ENCODE measurements at regions not wholly inside any gene's neighbourhood (a gene's known extent, or its start where the extent isn't known, plus 50 kb on each side); places are given as distances from the start of the nearest gene placed in this dataset.

GRCh38 chr6:129764761-129765407 is 54.9 kb upstream of the ARHGAP18 start:
- DNase-seq (ENCODE audit: insufficient read length, low spot score, missing footprints), result no peak
- Histone ChIP-seq H3K79me2 (ENCODE audit: insufficient read depth, low read length) (no peaks in the 10 kb centered on the region), H2AFZ (ENCODE audit: low read length) (no peak overlapping the region), H3K9me3 (ENCODE audit: low read depth, low read length) (no peaks in the 10 kb centered on the region), H3K36me3 (ENCODE audit: insufficient read depth, low read length) (no peaks in the 10 kb centered on the region), H3K27me3 (ENCODE audit: insufficient read depth, low read length) (peaks cover 7% of the 10 kb centered on the region), H4K20me1 (ENCODE audit: insufficient read depth, low read length) (no peaks in the 10 kb centered on the region), H3K4me3 (ENCODE audit: insufficient read depth, low read length) (no peak overlapping the region), H3K27ac (ENCODE audit: low read depth, low read length) (no peak overlapping the region), H3K4me2 (ENCODE audit: insufficient read depth, low read length) (no peak overlapping the region), H3K4me1 (ENCODE audit: insufficient read depth, low read length) (peaks cover 22% of the 10 kb centered on the region)
- TF ChIP-seq CTCF (IDR thresholded peaks at IDR 0.05; ENCODE audit: extremely low read depth, low read depth, low read length), result no peak

DNA sequence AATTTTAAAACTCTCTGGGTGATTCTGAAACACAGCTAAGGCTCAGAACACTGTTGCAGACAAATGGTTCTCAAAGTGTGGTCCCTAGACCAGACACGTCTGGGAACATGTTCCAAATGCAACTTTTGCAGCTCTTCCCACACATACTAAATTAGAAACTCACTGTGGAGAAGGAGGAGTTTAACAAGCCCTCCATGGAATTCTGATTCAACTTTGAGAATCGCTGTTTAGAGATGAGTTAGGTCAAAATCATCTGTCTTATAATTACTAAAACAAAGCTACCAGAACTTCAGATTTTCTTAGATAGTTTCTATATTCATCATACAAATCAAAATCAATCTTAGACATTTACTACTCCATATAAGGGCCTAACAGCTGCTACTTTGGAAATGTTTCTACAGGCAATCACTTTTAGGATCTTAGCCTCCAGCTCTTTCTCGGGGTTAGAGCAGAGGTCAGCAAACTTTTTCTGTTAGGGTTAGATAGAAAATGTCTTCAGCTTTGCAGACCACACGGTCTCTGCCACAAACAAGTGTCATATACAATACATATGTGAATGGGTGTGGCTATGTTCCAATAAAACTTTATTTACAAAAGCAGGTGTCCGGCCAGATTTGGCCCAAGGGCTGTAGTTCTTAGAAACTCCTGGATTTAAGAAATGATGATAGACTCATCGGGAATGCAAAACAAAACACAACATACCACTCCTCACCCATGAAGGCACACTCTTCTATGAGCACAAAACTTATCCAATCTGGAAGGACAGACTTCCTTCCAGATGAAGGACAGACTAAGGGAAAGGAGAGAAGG is 50.0 kb upstream of the ARHGAP18 start:
- Histone ChIP-seq H3K27ac (ENCODE audit: low read depth, low read length) (no peak overlapping the region), H3K4me3 (ENCODE audit: insufficient read depth, low read length) (no peak overlapping the region), H3K79me2 (ENCODE audit: insufficient read depth, low read length) (no peaks in the 10 kb centered on the region), H3K4me2 (ENCODE audit: insufficient read depth, low read length) (no peak overlapping the region), H3K4me1 (ENCODE audit: insufficient read depth, low read length) (peaks cover 12% of the 10 kb centered on the region), H2AFZ (ENCODE audit: low read length) (peak overlapping the region; percentile 12), H3K27me3 (ENCODE audit: insufficient read depth, low read length) (no peaks in the 10 kb centered on the region), H3K36me3 (ENCODE audit: insufficient read depth, low read length) (no peaks in the 10 kb centered on the region), H3K9me3 (ENCODE audit: low read depth, low read length) (no peaks in the 10 kb centered on the region), H4K20me1 (ENCODE audit: insufficient read depth, low read length) (no peaks in the 10 kb centered on the region)
- TF ChIP-seq CTCF (IDR thresholded peaks at IDR 0.05; ENCODE audit: extremely low read depth, low read depth, low read length), result no peak
- no peak for DNase-seq (ENCODE audit: insufficient read length, low spot score, missing footprints)
